Inferior parietal cortex (tissue), 1 donor: ENCODE measurements at regions not wholly inside any gene's neighbourhood (a gene's known extent, or its start where the extent isn't known, plus 50 kb on each side); places are given as distances from the start of the nearest gene placed in this dataset.

ENCODE experiments used
- DNase-seq: peaks from one replicate; pipeline ENCODE4 v3.0.0-alpha.2; 2016; ENCODE audit errors: extremely low spot score

GRCh38 chr14:101103321-101103901 lies 199.9 kb upstream of the RTL1 start:
- DNase-seq = no peak

- no peak for DNase-seq
Measured at GRCh38 chr14:101104485-101104884, 201.0 kb upstream of the RTL1 start.

GRCh38 chr14:101105045-101105444 lies 201.5 kb upstream of the RTL1 start:
- no peak for DNase-seq

GRCh38 chr14:101108579-101109346 lies 205.2 kb upstream of the RTL1 start:
- no peak for DNase-seq

- DNase-seq = no peak
Measured at GRCh38 chr14:101109347-101109638, 205.8 kb upstream of the RTL1 start.

- no peak for DNase-seq
Measured at GRCh38 chr14:101109981-101110728, 206.6 kb upstream of the RTL1 start.

- no peak for DNase-seq
Measured at GRCh38 chr14:101110729-101111619, 207.5 kb upstream of the RTL1 start.

DNA sequence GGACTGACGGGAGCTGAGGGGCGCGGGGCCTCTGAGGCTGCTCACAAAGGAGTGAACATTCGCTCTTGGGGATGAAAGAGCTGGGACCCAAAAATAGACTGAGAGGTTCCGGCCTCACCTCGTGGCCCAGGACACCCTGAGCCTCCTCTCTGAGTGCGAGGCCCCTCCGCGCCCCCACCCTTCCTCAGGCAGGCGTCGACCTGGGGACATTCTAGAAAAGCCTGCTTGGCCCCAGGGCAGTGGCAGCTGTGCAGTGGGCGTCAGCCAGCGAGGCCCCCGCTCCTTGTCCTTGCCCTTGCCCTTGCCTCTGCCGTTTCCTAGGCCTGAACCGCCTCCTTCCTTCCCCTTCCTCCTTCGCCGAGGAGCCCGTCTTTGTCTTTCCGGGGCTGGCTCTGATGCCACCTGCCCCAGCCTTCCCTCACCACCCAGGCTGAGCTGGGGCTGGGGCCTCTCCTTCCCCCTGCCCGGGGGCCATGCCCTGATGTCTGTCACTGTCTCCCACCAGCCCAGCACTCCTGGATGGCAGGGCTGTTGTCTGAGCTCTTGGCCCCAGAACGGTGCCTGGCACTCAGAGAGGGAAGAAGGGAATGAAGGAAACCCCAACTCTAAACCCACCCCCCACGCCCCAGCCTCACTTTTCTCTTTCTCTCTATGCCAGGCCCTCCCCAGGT lies 208.2 kb upstream of the RTL1 start:
- no peak for DNase-seq

DNA sequence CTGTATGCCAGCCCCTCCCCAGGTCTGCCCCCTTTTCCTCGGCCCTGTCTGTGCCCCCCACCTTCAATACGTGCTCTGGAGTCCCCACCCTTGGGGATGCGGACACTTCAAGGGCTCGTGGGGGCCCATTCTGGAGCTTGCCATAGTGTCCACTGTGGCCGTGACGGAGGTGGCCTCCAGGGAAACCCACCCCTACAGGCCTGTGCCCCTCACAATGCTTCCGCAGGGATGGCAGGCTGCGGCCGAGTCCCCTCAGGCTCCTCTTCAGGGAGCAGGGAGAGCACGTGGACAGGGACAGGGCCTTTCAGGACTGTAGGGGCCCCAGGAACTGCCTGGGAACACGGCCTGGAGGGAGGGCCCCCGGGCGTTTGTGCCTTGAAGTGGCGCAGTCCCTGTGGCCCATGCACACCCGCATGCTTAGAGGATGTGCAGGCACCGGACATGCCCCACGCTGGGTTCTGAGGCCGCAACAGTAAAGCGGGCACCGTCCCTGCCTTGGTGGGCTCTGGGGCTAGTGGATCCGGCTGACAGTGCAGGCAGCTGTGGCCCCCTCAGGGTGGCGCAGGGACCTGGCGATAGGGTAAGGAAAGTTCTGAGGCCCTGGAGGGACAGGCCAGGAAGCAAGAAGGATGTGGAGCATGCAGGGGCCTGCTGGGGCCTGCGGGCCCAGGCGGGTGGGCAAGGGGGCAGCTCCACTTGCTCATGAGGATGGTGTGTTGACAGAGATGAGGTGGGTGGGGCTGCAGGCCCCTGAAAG lies 209.0 kb upstream of the RTL1 start:
- DNase-seq = no peak

GRCh38 chr14:101113108-101113612 lies 209.6 kb upstream of the RTL1 start:
- DNase-seq = no peak

DNA sequence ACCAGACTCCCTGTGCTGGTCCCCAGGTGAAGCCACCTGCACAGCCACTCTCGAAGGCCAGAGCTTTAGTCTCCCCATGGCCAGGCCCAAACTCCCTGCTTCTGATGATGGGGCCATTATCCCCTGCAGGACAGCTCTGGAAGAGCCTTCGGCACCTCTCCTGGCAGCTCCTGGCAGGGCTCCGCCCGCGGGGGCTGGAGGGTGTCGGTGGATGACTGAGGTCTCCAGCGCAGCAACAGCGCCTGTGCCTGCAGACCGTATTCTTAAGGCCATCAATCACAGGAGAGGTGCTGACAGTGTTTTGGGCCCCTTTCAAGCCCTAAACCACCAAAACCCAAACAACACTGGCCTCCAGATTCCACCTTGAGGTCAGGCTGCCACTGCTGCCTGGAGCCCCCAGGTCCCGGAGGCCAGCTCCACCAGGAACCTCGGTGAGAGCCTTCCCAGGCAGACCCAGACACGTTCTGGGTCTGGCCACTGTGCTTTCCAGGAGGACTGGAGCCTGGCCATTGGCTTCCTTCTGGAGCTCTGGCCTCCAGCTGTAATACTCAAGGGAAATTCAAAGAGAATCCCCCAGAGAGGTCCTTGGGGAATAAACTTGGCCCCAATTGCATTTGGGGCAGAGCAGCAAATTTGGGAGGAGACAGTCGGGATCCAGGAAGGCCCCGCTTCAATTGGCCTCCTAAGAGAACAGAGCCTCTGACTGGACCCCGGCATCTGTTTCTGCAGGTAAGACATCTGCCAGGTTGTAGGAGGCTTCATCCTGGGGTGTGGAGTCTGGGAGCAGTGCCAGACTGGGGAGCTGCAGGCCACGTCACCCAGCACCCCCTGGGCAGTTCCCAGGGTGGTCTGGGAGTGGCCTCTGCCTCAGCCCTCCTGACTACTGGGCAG lies 210.6 kb upstream of the RTL1 start:
- DNase-seq = no peak

- DNase-seq = no peak
Measured at GRCh38 chr14:101114726-101115515, 211.4 kb upstream of the RTL1 start.

- no peak for DNase-seq
Measured at GRCh38 chr14:101115652-101116051, 212.1 kb upstream of the RTL1 start.

DNA sequence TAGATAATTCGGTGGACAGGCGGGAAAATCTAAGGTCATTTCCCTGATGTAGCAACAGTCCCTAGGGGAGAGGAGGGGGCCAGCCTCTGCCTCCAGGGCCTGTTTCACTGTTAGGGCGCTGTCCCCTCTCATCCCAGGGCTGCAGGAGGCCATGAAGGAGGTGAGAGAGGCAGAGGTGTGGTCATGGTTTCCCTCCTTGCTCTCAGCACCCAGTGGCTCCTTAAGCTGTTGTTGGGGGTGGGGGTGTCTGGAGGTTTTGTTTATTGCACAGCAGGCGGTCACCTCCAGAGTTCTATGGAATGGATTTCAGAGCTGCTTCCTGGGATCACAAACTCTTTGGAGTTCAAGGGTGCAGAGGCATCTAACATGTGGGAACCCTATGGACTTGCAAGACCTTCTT lies 212.5 kb upstream of the RTL1 start:
- no peak for DNase-seq

DNA sequence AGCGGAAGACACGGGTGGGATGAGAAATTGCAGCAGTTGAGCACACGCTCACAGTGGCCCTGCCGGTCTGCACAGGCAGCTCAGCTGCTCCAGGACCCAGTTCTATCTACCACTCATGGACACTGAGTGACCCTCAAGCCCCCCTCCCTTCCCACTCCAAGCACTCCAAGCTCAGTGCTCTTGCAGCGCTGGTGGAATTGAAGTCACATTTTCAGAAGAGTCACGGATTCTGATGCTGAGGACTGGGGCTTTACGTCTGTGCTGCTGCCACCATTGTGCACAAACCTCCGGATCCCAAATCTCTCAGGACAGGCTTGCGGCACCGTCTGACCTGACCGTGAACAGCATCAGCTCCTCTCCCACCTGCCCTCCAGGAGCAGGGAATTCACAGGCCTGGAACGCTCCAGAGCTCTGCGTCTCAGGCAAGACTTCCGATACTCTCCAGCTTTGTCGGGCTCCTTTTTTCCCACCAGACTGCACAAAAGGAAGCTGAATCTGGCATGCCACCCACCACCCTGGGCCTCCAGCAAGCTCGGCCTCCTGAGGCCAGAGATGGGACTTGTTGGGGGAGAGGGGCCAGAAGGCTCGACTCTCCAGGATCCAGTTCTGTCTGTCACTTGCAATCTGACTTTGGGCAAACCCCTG lies 213.1 kb upstream of the RTL1 start:
- no peak for DNase-seq

DNA sequence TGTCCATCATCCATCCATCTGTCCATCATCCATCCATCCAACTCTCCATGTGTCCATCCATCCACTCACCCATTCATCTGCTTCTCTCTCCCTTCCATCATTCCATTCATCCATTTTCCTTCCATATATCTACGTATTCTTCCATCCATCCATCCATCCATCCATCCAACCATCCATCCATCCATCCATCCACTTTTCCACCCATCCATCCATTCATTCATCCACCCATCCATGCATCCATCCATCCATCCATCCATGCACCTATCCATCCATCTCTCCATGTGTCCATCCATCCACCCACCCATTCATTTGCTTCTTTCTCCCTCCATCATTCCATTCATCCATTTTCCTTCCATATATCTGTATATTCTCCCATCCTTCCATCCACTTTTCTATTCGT lies 214.0 kb upstream of the RTL1 start:
- DNase-seq = no peak

GRCh38 chr14:101118233-101118632 lies 214.7 kb upstream of the RTL1 start:
- no peak for DNase-seq
